HG03135 (cell line): ENCODE measurements at regions not wholly inside any gene's neighbourhood (a gene's known extent, or its start where the extent isn't known, plus 50 kb on each side); places are given as distances from the start of the nearest gene placed in this dataset.

Source experiments
- ATAC-seq: cut with Tn5 transposase; IDR thresholded peaks from one replicate; pipeline ENCODE4 v1.9.1; 2021; ENCODE audit warnings: mild to moderate bottlenecking, moderate library complexity; ENCODE audit not compliant: unreplicated experiment

- ATAC-seq: no peak
Measured at GRCh38 chr10:43809211-43809930, 160.7 kb upstream of the ZNF32 start.

GRCh38 chr10:43808136-43808535, 159.5 kb upstream of the ZNF32 start:
- ATAC-seq: no peak

GRCh38 chr10:43806831-43807640, 158.4 kb upstream of the ZNF32 start:
- ATAC-seq: no peak

- no peak for ATAC-seq
Measured at GRCh38 chr10:43803791-43804190, 155.1 kb upstream of the ZNF32 start.

GRCh38 chr10:43802988-43803696, 154.5 kb upstream of the ZNF32 start:
- no peak for ATAC-seq

GRCh38 chr10:43801626-43802025, 152.9 kb upstream of the ZNF32 start:
- no peak for ATAC-seq

GRCh38 chr10:43801140-43801539, 152.5 kb upstream of the ZNF32 start:
- ATAC-seq: no peak

GRCh38 chr10:43796781-43797180, 148.1 kb upstream of the ZNF32 start:
- ATAC-seq: no peak

GRCh38 chr10:43795639-43796038, 147.0 kb upstream of the ZNF32 start:
- no peak for ATAC-seq

- no peak for ATAC-seq
Measured at GRCh38 chr10:43795093-43795492, 146.4 kb upstream of the ZNF32 start.

- no peak for ATAC-seq
Measured at GRCh38 chr10:43794181-43794815, 145.6 kb upstream of the ZNF32 start.

- ATAC-seq: no peak
Measured at GRCh38 chr10:43793704-43794103, 145.0 kb upstream of the ZNF32 start.

- no peak for ATAC-seq
Measured at GRCh38 chr10:43790147-43790546, 141.5 kb upstream of the ZNF32 start.

GRCh38 chr10:43785252-43785651, 136.6 kb upstream of the ZNF32 start:
- no peak for ATAC-seq

GRCh38 chr10:43782814-43783213, 134.1 kb upstream of the ZNF32 start:
- no peak for ATAC-seq

GRCh38 chr10:43781480-43782361, 133.0 kb upstream of the ZNF32 start:
- no peak for ATAC-seq

- ATAC-seq: no peak
Measured at GRCh38 chr10:43778571-43778970, 129.9 kb upstream of the ZNF32 start.

- ATAC-seq: no peak
Measured at GRCh38 chr10:43775384-43775783, 126.7 kb upstream of the ZNF32 start.

GRCh38 chr10:43774234-43774769, 125.6 kb upstream of the ZNF32 start:
- ATAC-seq: no peak

- ATAC-seq: no peak
Measured at GRCh38 chr10:43773736-43774135, 125.1 kb upstream of the ZNF32 start.
